Inflammatory macrophage treated with lipopolysaccharide for 1 hour (primary cell): ENCODE measurements at regions not wholly inside any gene's neighbourhood (a gene's known extent, or its start where the extent isn't known, plus 50 kb on each side); places are given as distances from the start of the nearest gene placed in this dataset.

Experiments
- DNase-seq, 2 donors: peaks; one replicate each; pipeline ENCODE4 v3.0.0-alpha.2; 2020 to 2022

- no peak for DNase-seq
Measured at GRCh38 chr4:171130256-171130801, 682.9 kb upstream of the GALNTL6 start.

DNA sequence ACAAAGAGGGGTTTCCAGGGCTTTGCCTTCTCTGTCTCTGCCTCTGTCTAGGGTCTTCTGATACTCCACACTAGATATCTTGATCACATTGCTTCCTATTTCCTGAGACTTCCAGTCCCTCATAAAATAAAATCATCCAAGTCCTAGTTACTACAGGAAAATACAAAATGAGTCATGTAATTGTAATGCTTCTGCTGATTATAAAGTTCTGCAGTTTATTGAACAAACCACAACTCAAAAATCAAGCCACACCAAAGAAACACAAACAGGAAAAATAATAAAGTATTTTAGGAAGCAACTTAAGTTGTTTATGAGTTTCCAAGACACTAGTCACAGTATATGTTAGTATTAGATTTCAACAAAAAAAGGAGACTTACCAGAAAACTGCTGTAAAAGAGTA lies 695.1 kb upstream of the GALNTL6 start:
- DNase-seq, result no peak

DNA sequence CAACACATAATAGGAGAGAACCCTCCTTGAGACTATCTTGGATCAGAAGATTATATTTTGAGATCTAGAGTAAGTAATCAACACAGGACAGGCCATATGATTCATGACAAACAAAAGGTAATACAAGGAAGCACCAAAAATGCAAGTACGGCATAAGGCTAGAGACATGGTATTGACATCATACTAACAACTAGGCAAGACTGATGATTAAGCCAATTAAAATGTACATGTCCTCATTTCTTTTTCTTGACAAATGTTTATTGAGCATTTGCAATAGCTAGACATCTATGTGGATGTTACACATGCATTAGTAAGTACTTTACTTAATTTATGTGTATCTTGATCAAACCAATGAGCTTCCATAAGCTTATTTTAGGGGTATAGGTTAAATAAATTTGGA lies 695.7 kb upstream of the GALNTL6 start:
- no peak for DNase-seq

- DNase-seq, result no peak
Measured at GRCh38 chr4:171101845-171102244, 711.4 kb upstream of the GALNTL6 start.

DNA sequence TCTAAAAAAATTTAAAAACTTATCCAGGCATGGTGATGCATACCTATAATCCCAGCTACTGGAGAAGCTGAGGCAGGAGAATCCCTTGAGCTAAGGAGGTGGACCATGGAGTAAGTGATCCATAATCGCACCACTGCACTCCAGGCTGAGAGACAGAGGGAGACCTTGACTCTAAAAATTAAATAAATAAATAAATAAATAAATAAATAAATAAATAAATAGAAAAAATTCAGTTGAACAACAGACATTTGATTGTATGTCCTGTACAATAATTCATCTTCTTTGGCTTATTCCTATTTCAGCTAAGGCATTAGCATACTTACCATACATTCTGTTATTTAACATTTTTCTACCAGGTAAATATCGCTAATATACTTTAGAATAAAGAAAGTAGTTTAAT lies 726.1 kb upstream of the GALNTL6 start:
- no peak for DNase-seq

- DNase-seq, result no peak
Measured at GRCh38 chr4:171067422-171067821, 745.8 kb upstream of the GALNTL6 start.

- no peak for DNase-seq
Measured at GRCh38 chr4:171049380-171049779, 763.8 kb upstream of the GALNTL6 start.

- DNase-seq, result no peak
Measured at GRCh38 chr4:171042989-171043524, 770.1 kb upstream of the GALNTL6 start.

DNA sequence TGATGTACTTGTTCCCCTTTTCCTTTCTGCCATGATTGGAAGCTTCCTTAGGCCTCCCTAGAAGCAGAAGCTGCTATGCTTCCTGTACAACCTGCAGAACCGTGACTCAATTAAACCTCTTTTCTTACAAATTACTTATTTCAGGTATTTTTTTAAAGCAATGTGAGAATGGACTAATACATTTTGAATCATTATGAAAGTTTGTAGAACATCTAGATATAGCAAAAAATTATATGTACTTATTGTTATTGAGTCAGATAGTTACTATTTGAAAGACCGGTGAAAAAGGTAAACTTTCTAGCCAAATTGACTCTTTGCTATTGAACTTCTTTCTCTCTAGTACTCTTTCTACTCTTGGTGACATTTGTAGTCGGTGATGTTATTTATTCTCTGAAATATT lies 777.3 kb upstream of the GALNTL6 start:
- DNase-seq, result no peak

DNA sequence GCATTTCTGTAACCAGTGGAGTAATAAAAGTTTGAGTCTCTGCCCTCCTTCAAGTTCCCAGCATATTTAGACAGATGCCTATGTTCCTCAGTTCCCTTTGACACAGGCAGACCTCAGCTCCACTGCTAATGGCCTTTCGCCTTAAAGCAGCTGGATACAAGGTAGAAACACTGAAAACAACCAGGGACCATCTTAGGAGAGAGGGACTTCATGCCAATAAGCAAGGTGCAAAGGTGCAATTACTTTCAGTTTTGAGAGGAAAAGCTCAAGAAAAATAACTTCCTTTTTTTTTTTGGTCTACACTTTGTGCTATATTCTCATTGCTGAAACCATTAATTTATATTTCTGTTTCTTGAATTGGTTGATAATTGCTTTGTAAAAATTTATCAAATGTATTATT lies 781.9 kb upstream of the GALNTL6 start:
- DNase-seq, result no peak

DNA sequence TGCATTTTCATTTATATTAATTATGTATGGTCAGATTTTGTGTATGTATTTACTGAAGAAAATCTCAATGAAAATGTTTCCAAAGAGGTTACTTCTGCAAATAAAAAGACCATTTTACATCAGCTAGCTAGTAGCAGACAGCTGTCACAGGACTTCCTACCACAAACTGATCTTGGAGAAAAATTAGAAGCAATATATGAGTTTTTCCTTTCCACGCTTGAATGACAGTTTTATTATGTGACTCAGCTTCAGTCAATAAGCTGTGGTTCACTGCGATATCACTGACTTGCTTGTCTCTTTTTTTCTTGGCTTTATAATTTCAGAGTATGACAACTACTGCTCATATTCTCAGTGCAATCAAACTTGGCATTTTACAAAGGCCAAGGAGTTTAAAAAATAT lies 787.4 kb upstream of the GALNTL6 start:
- DNase-seq, result peak; percentile 1 to 2

DNA sequence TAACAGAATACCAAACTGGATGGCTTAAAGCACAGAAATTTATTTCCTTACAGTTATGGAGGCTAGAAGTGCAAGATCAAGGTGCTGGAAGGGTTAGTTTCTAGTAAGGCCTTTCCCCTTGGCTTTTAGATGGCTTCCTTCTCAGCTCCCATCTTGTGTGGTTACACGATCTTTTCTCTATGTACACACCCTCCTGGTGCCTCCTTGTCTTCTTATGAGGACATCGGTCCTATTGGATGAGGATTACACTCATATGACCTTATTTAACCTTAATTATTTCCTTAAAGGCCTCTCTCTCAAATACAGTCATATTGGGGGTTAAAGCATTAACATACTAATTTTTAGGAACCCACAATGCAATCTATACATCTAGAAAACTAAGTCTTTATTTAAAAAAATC lies 787.9 kb upstream of the GALNTL6 start:
- no peak for DNase-seq

GRCh38 chr4:171024720-171025303 lies 788.4 kb upstream of the GALNTL6 start:
- DNase-seq, result no peak

DNA sequence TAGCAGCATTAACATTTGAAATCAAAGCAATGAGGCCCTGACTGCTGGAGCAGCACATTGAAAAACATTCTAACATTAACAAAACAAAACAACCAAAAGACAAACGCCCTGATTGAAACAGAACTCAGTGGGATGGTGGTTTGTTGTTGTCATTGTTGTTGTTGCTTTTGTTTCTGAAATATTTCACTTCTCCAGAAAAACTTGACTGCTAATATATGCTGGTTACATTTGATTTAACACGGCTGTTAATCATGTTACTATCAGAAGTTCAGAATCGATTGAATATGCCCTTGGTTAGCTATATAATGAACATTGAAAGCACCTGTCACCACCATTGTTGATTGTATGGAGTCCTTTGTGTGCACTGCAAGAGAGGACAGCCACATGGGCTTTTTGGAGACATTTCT lies 790.4 kb upstream of the GALNTL6 start:
- DNase-seq, result no peak

DNA sequence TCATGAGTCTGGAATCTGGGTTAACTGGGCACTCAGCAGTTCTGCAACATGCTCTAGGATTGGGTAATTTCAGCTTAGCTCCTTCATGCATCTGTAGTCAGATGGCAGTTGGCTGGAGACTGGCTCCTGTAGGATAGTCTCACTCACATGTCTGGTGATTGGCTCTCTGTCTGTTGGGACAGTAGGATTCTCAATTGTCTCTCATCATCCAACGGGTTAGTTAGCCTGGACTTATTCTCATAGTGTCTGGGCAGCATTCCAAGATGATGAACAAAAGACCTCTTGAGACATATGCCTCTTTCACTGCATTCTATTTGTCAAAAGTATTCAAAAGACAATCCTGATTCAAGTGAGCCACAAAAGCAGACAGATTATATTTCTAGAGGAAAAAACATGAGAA lies 795.6 kb upstream of the GALNTL6 start:
- DNase-seq, result no peak

GRCh38 chr4:171016145-171016544 lies 797.1 kb upstream of the GALNTL6 start:
- DNase-seq, result no peak

GRCh38 chr4:171015441-171015840 lies 797.8 kb upstream of the GALNTL6 start:
- DNase-seq, result no peak

DNA sequence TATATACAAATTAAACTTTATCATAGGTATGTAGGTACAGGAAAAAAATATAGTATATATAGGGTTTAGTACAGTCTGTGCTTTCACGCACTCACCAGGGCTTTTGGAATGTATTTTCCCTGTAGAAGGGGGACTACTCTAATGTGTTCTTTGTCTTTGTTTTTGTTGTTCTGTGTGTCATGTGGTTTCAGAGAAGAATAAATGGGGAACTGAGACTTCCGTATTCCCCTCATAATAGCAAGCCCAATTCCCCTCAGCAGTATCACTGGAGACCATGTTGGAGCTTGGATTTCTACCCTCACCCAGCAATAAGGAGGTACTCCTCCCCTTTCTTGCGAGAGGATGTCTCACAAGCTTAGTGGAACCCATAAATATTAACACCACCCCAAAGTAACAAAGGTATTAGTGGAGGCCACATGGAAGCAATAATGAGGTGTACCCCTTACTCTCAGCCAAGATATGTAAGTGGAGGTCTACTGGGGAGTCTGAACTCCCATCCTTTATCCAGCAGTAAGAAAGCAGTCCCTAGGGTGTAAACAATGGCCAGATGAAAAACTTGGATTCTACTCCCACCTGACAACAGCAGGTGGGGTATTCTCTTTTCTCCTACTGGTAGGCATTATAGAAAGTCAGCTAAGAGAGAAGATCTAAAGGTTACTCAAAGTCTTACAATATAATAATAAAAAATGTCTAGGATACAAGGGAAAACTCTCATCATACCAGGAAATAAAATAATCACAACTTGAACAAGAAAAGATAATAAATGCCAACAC lies 805.4 kb upstream of the GALNTL6 start:
- DNase-seq, result no peak

DNA sequence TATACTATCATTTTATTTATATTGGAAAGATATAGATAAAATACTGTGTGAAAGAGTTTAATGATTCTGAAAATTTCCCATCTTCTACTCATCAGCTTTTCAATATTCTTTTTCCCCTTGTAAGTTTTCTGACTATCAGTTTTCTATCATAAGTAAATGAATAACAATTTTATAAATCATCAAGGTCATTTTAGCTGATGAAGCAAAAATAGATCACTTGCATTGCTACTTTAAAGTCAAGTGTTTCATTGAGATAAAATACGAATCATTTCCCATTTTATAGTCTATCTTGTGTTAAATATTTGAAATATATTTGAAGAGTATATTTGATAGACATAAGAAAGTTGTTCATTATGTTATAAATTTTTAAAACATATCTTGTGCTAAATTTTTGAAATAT lies 811.0 kb upstream of the GALNTL6 start:
- no peak for DNase-seq

- DNase-seq, result peak; percentile 5 to 44
Measured at GRCh38 chr4:170990989-170991589, 822.1 kb upstream of the GALNTL6 start.

DNA sequence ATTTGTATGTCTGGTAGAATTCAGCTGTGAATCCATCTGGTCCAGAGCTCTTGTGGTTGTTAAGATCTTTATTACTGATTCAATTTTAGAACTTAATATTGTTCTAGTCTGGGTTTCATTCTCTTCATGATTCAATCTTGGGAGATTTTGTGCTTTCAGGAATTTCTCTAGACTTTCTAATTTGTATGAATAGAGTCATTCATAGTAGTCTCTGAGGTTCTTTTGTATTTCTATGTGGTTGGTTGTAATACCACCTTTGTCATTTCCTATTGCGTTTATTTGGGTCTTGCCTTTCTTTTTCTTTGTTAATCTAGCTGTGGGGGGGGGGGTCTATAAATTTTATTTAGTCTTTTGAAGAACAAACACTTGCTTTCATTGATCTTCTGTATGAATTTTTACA lies 824.8 kb upstream of the GALNTL6 start:
- DNase-seq, result no peak

DNA sequence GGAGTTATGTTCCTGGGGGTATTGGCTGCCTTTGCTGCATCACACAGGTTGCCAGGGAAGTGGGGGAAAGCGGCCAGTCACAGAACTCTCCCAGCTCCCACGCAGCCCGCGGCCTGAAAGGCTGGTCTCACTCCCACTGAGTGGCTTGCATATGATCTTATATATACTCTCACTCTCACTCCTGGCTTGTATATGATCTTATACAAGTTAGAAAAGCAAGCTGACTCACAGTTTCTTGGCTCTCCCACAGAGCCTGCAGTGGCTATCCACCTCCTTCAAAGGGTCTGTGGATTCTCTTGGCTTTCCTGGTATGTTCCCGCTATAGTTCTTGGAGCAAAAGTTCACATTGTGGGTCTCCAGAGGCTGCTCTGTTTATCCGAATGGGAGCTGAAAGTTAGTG lies 833.5 kb upstream of the GALNTL6 start:
- no peak for DNase-seq

- no peak for DNase-seq
Measured at GRCh38 chr4:170978990-170979389, 834.2 kb upstream of the GALNTL6 start.

DNA sequence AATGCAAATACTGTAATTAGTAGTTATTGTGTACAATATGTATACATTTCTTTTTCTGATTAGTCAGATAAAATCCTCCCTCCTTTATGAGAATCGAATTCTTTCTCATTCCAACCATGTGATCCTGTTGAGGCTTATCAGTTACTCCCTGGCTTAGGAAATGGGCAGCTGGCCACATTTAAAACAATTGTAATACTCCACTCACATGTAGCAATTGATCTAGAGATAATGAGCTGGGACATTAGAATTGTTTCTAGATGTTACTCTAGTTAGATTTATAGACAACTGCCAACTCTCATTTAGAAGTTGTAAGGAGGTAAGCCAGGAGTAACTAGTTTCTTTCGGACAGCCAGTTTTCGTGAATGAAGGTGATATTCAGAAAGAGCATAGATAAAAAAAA lies 859.3 kb upstream of the AADAT start:
- DNase-seq, result no peak
